ENCODE measurements at regions not wholly inside any gene's neighbourhood (a gene's known extent, or its start where the extent isn't known, plus 50 kb on each side); places are given as distances from the start of the nearest gene placed in this dataset.
"Not testable (repeated sequence)": the region's sequence is repeated elsewhere in the genome, so short reads cannot be mapped to it uniquely, and the experiment has no call there.

- H3K4me2 ChIP-seq (ENCODE audit: low read depth, low read length); intact Hi-C loops (cut with micrococcal nuclease); H2AK5ac ChIP-seq (ENCODE audit: low read depth, low read length); POLR2A ChIA-PET (ENCODE audit: unreplicated experiment); H2BK5ac ChIP-seq (ENCODE audit: low read depth, low read length, poor library complexity, severe bottlenecking); H2BK20ac ChIP-seq (ENCODE audit: low read depth, low read length); in situ Hi-C loops (cut with MboI; ENCODE audit: low sequenced_read_pairs); H4K20me1 ChIP-seq (ENCODE audit: insufficient read depth, low read length); H3K9me1 ChIP-seq (ENCODE audit: insufficient read depth, low read length); H4K91ac ChIP-seq (ENCODE audit: insufficient read depth, low read depth, low read length); DNase-seq; H3K27me3 ChIP-seq (ENCODE audit: control insufficient read depth, insufficient read depth, low read length); BruUV-seq (replicated peaks); H3K4ac ChIP-seq (ENCODE audit: low read depth, low read length); H2AFZ ChIP-seq (replicated peaks; ENCODE audit: low read length, poor library complexity); H3K4me1 ChIP-seq (ENCODE audit: control insufficient read depth, insufficient read depth, low read length); H3K56ac ChIP-seq (ENCODE audit: extremely low read depth, insufficient read depth, low read length); dilution Hi-C loops (cut with HindIII; ENCODE audit: low sequenced_read_pairs, unreplicated experiment); H2AK9ac ChIP-seq (replicated peaks; ENCODE audit: low read depth, low read length, poor library complexity); H3K23ac ChIP-seq (ENCODE audit: low read depth, low read length); H3K36me3 ChIP-seq (ENCODE audit: control insufficient read depth, insufficient read depth, low read length); ATAC-seq (ENCODE audit: low read depth); H3K9me3 ChIP-seq (ENCODE audit: control insufficient read depth, insufficient read depth, low read length); H3K27ac ChIP-seq (ENCODE audit: insufficient read depth, low read length); CTCF ChIA-PET; H3K14ac ChIP-seq (replicated peaks; ENCODE audit: low read depth, low read length); H3K9ac ChIP-seq (ENCODE audit: low read depth, low read length); H3K4me3 ChIP-seq (ENCODE audit: insufficient read depth, low read depth, low read length); H2BK120ac ChIP-seq (ENCODE audit: low read depth, low read length); H3K79me1 ChIP-seq (ENCODE audit: low read depth in 1 of 2, low read length in 2 of 2); H2BK15ac ChIP-seq (ENCODE audit: low read depth, low read length); H4K5ac ChIP-seq (ENCODE audit: low read depth, low read length); H4K8ac ChIP-seq (ENCODE audit: low read depth in 2 of 2, low read length in 2 of 2); H3K18ac ChIP-seq (ENCODE audit: low read depth, low read length): not testable (repeated sequence)
- no CpG with 5 or more reads among the region's 2 CpGs for WGBS, 2 experiments (ENCODE audit: extremely low coverage in 2 of 2, insufficient read length in 1 of 2)
These were observed 112.7 kb downstream of the TENT5C start for GRCh38 chr1:117718596-117718995.

Measured in IMR-90 (cell line).